HCT116 (cell line): ENCODE measurements at regions not wholly inside any gene's neighbourhood (a gene's known extent, or its start where the extent isn't known, plus 50 kb on each side); places are given as distances from the start of the nearest gene placed in this dataset.

ENCODE experiments used
- CEBPB ChIP-seq: IDR thresholded peaks from 2 replicates; pipeline ENCODE4 v1.6.1; 2012; ENCODE audit warnings: low read depth
- CTCF ChIP-seq, 3 experiments: fragments of 200-600 bp in 1 of 3; sonication (generic) in 1 of 3; IDR thresholded peaks in 2 of 3; conservative IDR thresholded peaks in 1 of 3; 2 replicates each; pipeline ENCODE4 v1.5.1; 2012 to 2017; ENCODE audit warnings: low read depth in 2 of 3, low read length in 2 of 3, antibody characterized with exemption in 1 of 3, borderline replicate concordance in 1 of 3, control low read depth in 1 of 3, mild to moderate bottlenecking in 1 of 3, mixed read lengths in 1 of 3, mixed run types in 1 of 3, moderate library complexity in 1 of 3; ENCODE audit not compliant: insufficient read depth in 1 of 3
- EZH2 ChIP-seq: fragments of 200-600 bp; sonication (generic); IDR thresholded peaks from 2 replicates; pipeline ENCODE4 v1.6.1; 2017; ENCODE audit warnings: antibody characterized with exemption, mixed run types
- EZH2phosphoT487 ChIP-seq: fragments of 200-600 bp; IDR thresholded peaks from 2 replicates; pipeline ENCODE4 v1.6.1; 2018; ENCODE audit warnings: antibody characterized with exemption, borderline replicate concordance
- FOSL1 ChIP-seq: IDR thresholded peaks from 2 replicates; pipeline ENCODE4 v1.6.1; 2012; ENCODE audit warnings: low read depth
- MAX ChIP-seq: IDR thresholded peaks from 2 replicates; pipeline ENCODE4 v1.6.1; 2012
- POLR2A ChIP-seq: IDR thresholded peaks from 2 replicates; pipeline ENCODE4 v1.7.0; 2011; ENCODE audit warnings: borderline replicate concordance; ENCODE audit not compliant: insufficient read depth, insufficient read length; ENCODE audit errors: extremely low read depth
- POLR2AphosphoS5 ChIP-seq: IDR thresholded peaks from 2 replicates; pipeline ENCODE4 v1.6.1; 2011; ENCODE audit warnings: mild to moderate bottlenecking, low read depth, low read length, moderate library complexity
- REST ChIP-seq: IDR thresholded peaks from 2 replicates; pipeline ENCODE4 v1.6.1; 2012; ENCODE audit warnings: low read depth
- SP1 ChIP-seq: IDR thresholded peaks from 2 replicates; pipeline ENCODE4 v1.6.1; 2012; ENCODE audit warnings: low read depth
- TCF7L2 ChIP-seq: IDR thresholded peaks from 2 replicates; pipeline ENCODE4 v1.7.0; 2011; ENCODE audit warnings: borderline replicate concordance, inconsistent platforms; ENCODE audit not compliant: insufficient read depth, insufficient read length; ENCODE audit errors: extremely low read depth
- ZNF274 ChIP-seq: fragments of 200-500 bp; sonication (Bioruptor generic); IDR thresholded peaks from 2 replicates; pipeline ENCODE4 v1.6.1; 2014; ENCODE audit warnings: mild to moderate bottlenecking, low read depth, low read length, inconsistent platforms
- TF ChIP-seq, protein P1 (sequence below): IDR thresholded peaks from 2 replicates; pipeline ENCODE4 v1.6.1; 2012

DNA sequence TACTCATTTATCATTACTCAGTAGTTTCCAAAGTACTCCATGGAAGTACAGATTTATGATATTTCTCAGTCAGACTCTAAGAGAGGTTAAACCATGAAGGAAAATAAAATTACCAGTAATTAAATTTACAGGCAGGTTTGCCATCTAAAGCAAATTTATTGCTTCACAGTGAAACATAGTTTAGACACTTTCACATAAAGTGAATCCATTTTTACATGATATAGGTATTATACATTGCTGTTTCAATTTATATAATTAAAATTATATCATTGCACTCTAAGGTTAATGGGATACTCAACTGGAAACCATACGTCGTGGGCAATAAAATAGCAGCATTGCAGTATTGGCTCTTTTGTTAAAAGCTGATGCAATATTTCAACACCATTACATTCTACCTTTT is 202.8 kb downstream of the SLIT2 start:
- no peak for TF ChIP-seq SP1
- no peak for TF ChIP-seq CTCF (IDR thresholded peaks at IDR 0.05 in 2 of 3, conservative IDR thresholded peaks at IDR 0.05 in 1 of 3; ENCODE audit: borderline replicate concordance in 1 of 3, insufficient read depth in 1 of 3, low read depth in 2 of 3, low read length in 2 of 3)
- no peak for TF ChIP-seq POLR2A
- TF ChIP-seq CEBPB = no peak
- TF ChIP-seq EZH2 = no peak
- TF ChIP-seq TCF7L2 = no peak
- TF ChIP-seq EZH2phosphoT487 = no peak
- no peak for TF ChIP-seq REST
- no peak for TF ChIP-seq MAX
- no peak for TF ChIP-seq FOSL1
- no peak for TF ChIP-seq ZNF274
- no peak for TF ChIP-seq POLR2AphosphoS5
- TF ChIP-seq, protein P1, sequence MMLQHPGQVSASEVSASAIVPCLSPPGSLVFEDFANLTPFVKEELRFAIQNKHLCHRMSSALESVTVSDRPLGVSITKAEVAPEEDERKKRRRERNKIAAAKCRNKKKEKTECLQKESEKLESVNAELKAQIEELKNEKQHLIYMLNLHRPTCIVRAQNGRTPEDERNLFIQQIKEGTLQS = no peak
